PC-9 (cell line): ENCODE measurements at regions not wholly inside any gene's neighbourhood (a gene's known extent, or its start where the extent isn't known, plus 50 kb on each side); places are given as distances from the start of the nearest gene placed in this dataset.

ENCODE experiments used
- CTCF ChIP-seq: fragments of 200-600 bp; sonication (generic); conservative IDR thresholded peaks from 2 replicates; pipeline ENCODE4 v1.6.1; 2017; ENCODE audit warnings: mixed run types, antibody characterized with exemption, mild to moderate bottlenecking, moderate library complexity
- EZH2 ChIP-seq: fragments of 200-600 bp; sonication (generic); IDR thresholded peaks from 2 replicates; pipeline ENCODE4 v1.8.0; 2017; ENCODE audit warnings: antibody characterized with exemption, low read depth

GRCh38 chr7:50908628-50909290, 126.1 kb upstream of the GRB10 start:
- TF ChIP-seq EZH2 (no peak), CTCF (no peak)
